ENCODE measurements at regions not wholly inside any gene's neighbourhood (a gene's known extent, or its start where the extent isn't known, plus 50 kb on each side); places are given as distances from the start of the nearest gene placed in this dataset.
"Not testable (repeated sequence)": the region's sequence is repeated elsewhere in the genome, so short reads cannot be mapped to it uniquely, and the experiment has no call there.

GRCh38 chr6:168255283-168255881 lies 64.2 kb downstream of the DACT2 start:
- no peak for DNase-seq (ENCODE audit: low read depth)

GRCh38 chr6:168252267-168252666 lies 67.3 kb downstream of the DACT2 start:
- DNase-seq (ENCODE audit: low read depth), result no peak

GRCh38 chr6:168250250-168250649 lies 69.3 kb downstream of the DACT2 start:
- DNase-seq (ENCODE audit: low read depth), result no peak

GRCh38 chr6:168249746-168250145 lies 69.8 kb downstream of the DACT2 start:
- DNase-seq (ENCODE audit: low read depth), result no peak

GRCh38 chr6:168248148-168248620 lies 71.4 kb downstream of the DACT2 start:
- no peak for DNase-seq (ENCODE audit: low read depth)

- no peak for DNase-seq (ENCODE audit: low read depth)
These were observed 72.0 kb downstream of the DACT2 start for GRCh38 chr6:168247443-168248147.

GRCh38 chr6:168244961-168245551 lies 74.5 kb downstream of the DACT2 start:
- no peak for DNase-seq (ENCODE audit: low read depth)

- no peak for DNase-seq (ENCODE audit: low read depth)
These were observed 75.7 kb downstream of the DACT2 start for GRCh38 chr6:168243812-168244376.

GRCh38 chr6:168242940-168243225 lies 76.7 kb downstream of the DACT2 start:
- no peak for DNase-seq (ENCODE audit: low read depth)

GRCh38 chr6:168242111-168242939 lies 77.3 kb downstream of the DACT2 start:
- DNase-seq (ENCODE audit: low read depth), result no peak

- DNase-seq (ENCODE audit: low read depth), result no peak
These were observed 79.4 kb downstream of the DACT2 start for GRCh38 chr6:168240160-168240559.

- no peak for DNase-seq (ENCODE audit: low read depth)
These were observed 80.4 kb downstream of the DACT2 start for GRCh38 chr6:168239044-168239773.

- no peak for DNase-seq (ENCODE audit: low read depth)
These were observed 81.2 kb downstream of the DACT2 start for GRCh38 chr6:168238159-168238909.

GRCh38 chr6:168233875-168234213 lies 85.7 kb downstream of the DACT2 start:
- DNase-seq (ENCODE audit: low read depth), result not testable (repeated sequence)

GRCh38 chr6:168232989-168233874 lies 86.3 kb downstream of the DACT2 start:
- no peak for DNase-seq (ENCODE audit: low read depth)

GRCh38 chr6:168232528-168232927 lies 87.0 kb downstream of the DACT2 start:
- no peak for DNase-seq (ENCODE audit: low read depth)

- DNase-seq (ENCODE audit: low read depth), result no peak
These were observed 87.5 kb downstream of the DACT2 start for GRCh38 chr6:168232062-168232461.

- DNase-seq (ENCODE audit: low read depth), result no peak
These were observed 88.1 kb downstream of the DACT2 start for GRCh38 chr6:168231393-168231957.

GRCh38 chr6:168229368-168229752 lies 90.2 kb downstream of the DACT2 start:
- DNase-seq (ENCODE audit: low read depth), result no peak

Measured in fibroblast of gingiva (primary cell).